Fibroblast of lung (primary cell): ENCODE measurements at regions not wholly inside any gene's neighbourhood (a gene's known extent, or its start where the extent isn't known, plus 50 kb on each side); places are given as distances from the start of the nearest gene placed in this dataset.

Experiments
- DNase-seq, 2 donors: peaks; one replicate each; pipeline versions ENCODE4 v3.0.0 to v3.0.0-alpha.2; 2010; ENCODE audit warnings: low read depth in 2 of 2
- H2AFZ ChIP-seq: 2 replicates; pipeline ENCODE4 v1.5.1; 2012; ENCODE audit warnings: low read length, control low read depth, inconsistent platforms
- H3K27ac ChIP-seq: 2 replicates; pipeline ENCODE4 v1.5.1; 2011; ENCODE audit warnings: low read length, control low read depth; ENCODE audit not compliant: insufficient read depth
- H3K27me3 ChIP-seq: 2 replicates; pipeline ENCODE4 v1.5.1; 2011; ENCODE audit warnings: mild to moderate bottlenecking, low read length; ENCODE audit not compliant: control insufficient read depth, insufficient read depth
- H3K36me3 ChIP-seq: 2 replicates; pipeline ENCODE4 v1.5.1; 2011; ENCODE audit warnings: low read length; ENCODE audit not compliant: control insufficient read depth, insufficient read depth
- H3K4me1 ChIP-seq: 2 replicates; pipeline ENCODE4 v1.5.1; 2011; ENCODE audit warnings: low read length; ENCODE audit not compliant: control insufficient read depth, insufficient read depth; ENCODE audit errors: extremely low read depth
- H3K4me2 ChIP-seq: 2 replicates; pipeline ENCODE4 v1.5.1; 2011; ENCODE audit warnings: low read length, control low read depth; ENCODE audit not compliant: insufficient read depth; ENCODE audit errors: extremely low read depth
- H3K4me3 ChIP-seq, 4 experiments: fragments of 200-600 bp in 1 of 4; sonication (generic) in 1 of 4; replicated peaks in 1 of 4; 2 replicates each; pipeline ENCODE4 v1.5.1; 2011 to 2016; ENCODE audit warnings: low read length in 4 of 4, low read depth in 3 of 4, mild to moderate bottlenecking in 3 of 4, control low read depth in 2 of 4, inconsistent platforms in 1 of 4, mixed read lengths in 1 of 4; ENCODE audit not compliant: insufficient read depth in 1 of 4; ENCODE audit errors: control extremely low read depth in 1 of 4
- H3K79me2 ChIP-seq: 2 replicates; pipeline ENCODE4 v1.5.1; 2012; ENCODE audit warnings: mild to moderate bottlenecking, low read length, inconsistent platforms; ENCODE audit not compliant: control insufficient read depth, insufficient read depth
- H3K9ac ChIP-seq: 2 replicates; pipeline ENCODE4 v1.5.1; 2011; ENCODE audit warnings: mild to moderate bottlenecking, low read length, control low read depth; ENCODE audit not compliant: insufficient read depth
- H3K9me3 ChIP-seq: 2 replicates; pipeline ENCODE4 v1.5.1; 2012; ENCODE audit warnings: low read depth, low read length; ENCODE audit not compliant: control insufficient read depth, insufficient read depth
- H4K20me1 ChIP-seq: 2 replicates; pipeline ENCODE4 v1.5.1; 2011; ENCODE audit warnings: low read length; ENCODE audit not compliant: control insufficient read depth, insufficient read depth; ENCODE audit errors: extremely low read depth
- EZH2 ChIP-seq: IDR thresholded peaks from 2 replicates; pipeline ENCODE4 v1.5.1; 2012; ENCODE audit warnings: low read length, control low read depth, mild to moderate bottlenecking; ENCODE audit errors: missing control alignments
- TF ChIP-seq, protein P1 (sequence below), 2 donors: IDR thresholded peaks in 1 of 2; conservative IDR thresholded peaks in 1 of 2; 1 replicate in 1 of 2; 2 replicates in 1 of 2; pipeline ENCODE4 v1.5.1; 2011 to 2012; ENCODE audit warnings: low read length in 2 of 2, control low read depth in 1 of 2, inconsistent platforms in 1 of 2, low read depth in 1 of 2, mild to moderate bottlenecking in 1 of 2

DNA sequence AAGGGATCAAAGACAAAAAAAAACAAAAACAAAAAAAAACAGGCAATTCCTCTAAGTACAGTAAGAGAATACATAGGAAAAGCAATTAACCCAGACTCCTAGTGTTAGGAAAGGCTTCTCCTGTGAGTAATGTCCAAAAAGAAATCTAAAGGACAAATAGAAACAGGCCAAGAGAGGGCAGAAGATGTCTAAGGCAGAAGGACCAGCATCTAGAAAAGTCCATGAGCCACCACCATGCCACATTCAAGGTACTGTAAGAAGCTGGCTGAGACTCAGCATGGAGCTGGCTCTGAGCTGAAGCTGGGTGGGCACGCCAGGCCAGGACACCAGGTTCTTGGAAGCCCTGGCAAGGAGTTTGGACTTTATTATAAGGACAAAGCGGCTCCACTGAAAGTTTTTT, 118.1 kb upstream of the FRY start:
- Histone ChIP-seq H3K27ac (no peak overlapping the region), H3K9me3 (no peaks in the 10 kb centered on the region), H3K9ac (no peak overlapping the region), H2AFZ (no peak overlapping the region), H3K4me1 (no peaks in the 10 kb centered on the region), H3K79me2 (no peaks in the 10 kb centered on the region), H3K36me3 (no peaks in the 10 kb centered on the region), H3K4me2 (no peak overlapping the region), H3K4me3 (no peak overlapping the region), H3K27me3 (no peaks in the 10 kb centered on the region), H4K20me1 (no peaks in the 10 kb centered on the region)
- DNase-seq = peak in 1 of 2 donors; percentile 6
- no peak for TF ChIP-seq EZH2
- TF ChIP-seq, protein P1, sequence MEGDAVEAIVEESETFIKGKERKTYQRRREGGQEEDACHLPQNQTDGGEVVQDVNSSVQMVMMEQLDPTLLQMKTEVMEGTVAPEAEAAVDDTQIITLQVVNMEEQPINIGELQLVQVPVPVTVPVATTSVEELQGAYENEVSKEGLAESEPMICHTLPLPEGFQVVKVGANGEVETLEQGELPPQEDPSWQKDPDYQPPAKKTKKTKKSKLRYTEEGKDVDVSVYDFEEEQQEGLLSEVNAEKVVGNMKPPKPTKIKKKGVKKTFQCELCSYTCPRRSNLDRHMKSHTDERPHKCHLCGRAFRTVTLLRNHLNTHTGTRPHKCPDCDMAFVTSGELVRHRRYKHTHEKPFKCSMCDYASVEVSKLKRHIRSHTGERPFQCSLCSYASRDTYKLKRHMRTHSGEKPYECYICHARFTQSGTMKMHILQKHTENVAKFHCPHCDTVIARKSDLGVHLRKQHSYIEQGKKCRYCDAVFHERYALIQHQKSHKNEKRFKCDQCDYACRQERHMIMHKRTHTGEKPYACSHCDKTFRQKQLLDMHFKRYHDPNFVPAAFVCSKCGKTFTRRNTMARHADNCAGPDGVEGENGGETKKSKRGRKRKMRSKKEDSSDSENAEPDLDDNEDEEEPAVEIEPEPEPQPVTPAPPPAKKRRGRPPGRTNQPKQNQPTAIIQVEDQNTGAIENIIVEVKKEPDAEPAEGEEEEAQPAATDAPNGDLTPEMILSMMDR (conservative IDR thresholded peaks at IDR 0.05 in 1 of 2, IDR thresholded peaks at IDR 0.05 in 1 of 2; ENCODE audit: low read depth in 1 of 2, low read length in 2 of 2) = peak in 1 of 2 donors; percentile 8

DNA sequence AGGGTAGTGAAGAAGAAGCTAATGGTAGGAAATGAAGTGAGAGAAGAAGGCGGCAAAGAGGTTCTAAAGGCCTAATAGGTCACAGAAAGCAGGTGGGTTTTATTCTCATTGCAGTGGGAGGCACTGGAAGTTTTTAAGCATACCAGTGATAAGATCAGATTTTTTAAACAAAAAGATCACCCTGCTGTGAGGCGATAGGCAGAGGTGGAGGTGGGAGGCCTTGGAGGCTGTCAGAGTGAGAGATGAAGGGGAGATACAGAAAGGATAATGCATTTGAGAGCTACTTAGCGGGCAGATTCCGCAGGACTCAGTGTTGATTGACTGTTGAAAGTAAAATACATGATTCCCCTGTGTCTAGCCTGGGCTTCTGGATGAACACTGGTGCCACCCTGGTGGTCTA, 116.7 kb upstream of the FRY start:
- no peaks in the 10 kb centered on the region for H3K9me3 ChIP-seq
- no peaks in the 10 kb centered on the region for H3K36me3 ChIP-seq
- H3K27me3 ChIP-seq = no peaks in the 10 kb centered on the region
- TF ChIP-seq EZH2 = no peak
- TF ChIP-seq, protein P1 (conservative IDR thresholded peaks at IDR 0.05 in 1 of 2, IDR thresholded peaks at IDR 0.05 in 1 of 2; ENCODE audit: low read depth in 1 of 2, low read length in 2 of 2) = no peak
- DNase-seq = no peak
- H3K79me2 ChIP-seq = no peaks in the 10 kb centered on the region
- H4K20me1 ChIP-seq = no peaks in the 10 kb centered on the region
- H3K9ac ChIP-seq = no peak overlapping the region
- no peak overlapping the region for H2AFZ ChIP-seq
- no peak overlapping the region for H3K4me3 ChIP-seq
- no peak overlapping the region for H3K27ac ChIP-seq
- no peaks in the 10 kb centered on the region for H3K4me1 ChIP-seq
- no peak overlapping the region for H3K4me2 ChIP-seq

DNA sequence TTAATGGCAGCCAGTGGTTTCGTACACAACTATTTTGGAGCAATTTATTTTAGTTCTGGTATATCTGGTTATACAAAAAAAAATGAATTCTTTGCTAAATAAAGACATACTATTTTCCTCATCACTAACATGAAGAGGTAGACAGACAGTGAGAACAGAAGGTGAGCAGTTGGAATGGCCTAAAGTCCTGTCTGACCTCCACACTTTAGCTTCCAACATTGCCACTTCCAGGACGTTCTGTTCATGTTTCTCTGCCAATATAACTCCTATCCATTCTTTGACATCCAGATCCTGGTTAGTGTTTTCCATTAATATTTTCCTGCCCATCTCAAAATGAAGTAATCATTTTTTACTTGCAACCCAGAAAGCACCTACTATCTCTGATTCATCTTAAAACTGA, 112.9 kb upstream of the FRY start:
- Histone ChIP-seq H2AFZ (no peak overlapping the region), H3K9ac (no peak overlapping the region), H3K27me3 (no peaks in the 10 kb centered on the region), H4K20me1 (no peaks in the 10 kb centered on the region), H3K79me2 (no peaks in the 10 kb centered on the region), H3K27ac (no peak overlapping the region), H3K4me1 (no peaks in the 10 kb centered on the region), H3K36me3 (no peaks in the 10 kb centered on the region), H3K4me2 (no peak overlapping the region), H3K4me3 (no peak overlapping the region), H3K9me3 (no peaks in the 10 kb centered on the region)
- DNase-seq = no peak
- TF ChIP-seq, protein P1 (conservative IDR thresholded peaks at IDR 0.05 in 1 of 2, IDR thresholded peaks at IDR 0.05 in 1 of 2; ENCODE audit: low read depth in 1 of 2, low read length in 2 of 2) = no peak
- TF ChIP-seq EZH2 = no peak
